NT2/D1 (cell line): ENCODE measurements at regions not wholly inside any gene's neighbourhood (a gene's known extent, or its start where the extent isn't known, plus 50 kb on each side); places are given as distances from the start of the nearest gene placed in this dataset.

Experiments
- SUZ12 ChIP-seq: IDR thresholded peaks from 2 replicates; pipeline ENCODE4 v1.6.1; 2011; ENCODE audit not compliant: insufficient read length, insufficient read depth; ENCODE audit errors: extremely low read depth
- YY1 ChIP-seq: IDR thresholded peaks from 2 replicates; pipeline ENCODE4 v1.6.1; 2011; ENCODE audit not compliant: insufficient read length, insufficient read depth

- TF ChIP-seq SUZ12 = no peak
- TF ChIP-seq YY1 = no peak
Measured at GRCh38 chr2:15009681-15010080, 377.2 kb downstream of the LRATD1 start.
